Endothelial cell of umbilical vein (primary cell): ENCODE measurements at regions not wholly inside any gene's neighbourhood (a gene's known extent, or its start where the extent isn't known, plus 50 kb on each side); places are given as distances from the start of the nearest gene placed in this dataset.

Experiments used
- BruUV-seq: library from RNA; stranded (reverse); fragments of 400-500 nt; replicated peaks from 2 replicates; lab custom pipeline; 2021; lab: Mats Ljungman, UMichigan
- CTCF ChIA-PET: fragments of 300-600, 350-600 bp; sonication (Branson Sonifier 250); formaldehyde crosslinking; loops from one replicate; lab custom pipeline; 2021; ENCODE audit warnings: antibody characterized with exemption, inconsistent platforms; lab: Charles Lee
- POLR2A ChIA-PET: fragments of 300-600, 350-600 bp; sonication (Branson Sonifier 250); formaldehyde crosslinking; loops from one replicate; lab custom pipeline; 2021; ENCODE audit warnings: antibody characterized with exemption, inconsistent platforms; lab: Charles Lee
- DNase-seq: peaks from one replicate; pipeline ENCODE4 v3.0.0-alpha.2; 2011; ENCODE audit warnings: low read depth, low spot score
- FAIRE-seq: peaks from 2 replicates; lab custom pipeline; 2011; peaks lifted over from hg19 to GRCh38; lab: Jason Lieb, UNC
- H2AFZ ChIP-seq: 2 replicates; pipeline ENCODE4 v1.6.0; 2012; ENCODE audit warnings: low read depth, low read length, control low read depth, inconsistent platforms
- H3K27ac ChIP-seq: 2 replicates; pipeline ENCODE4 v1.5.1; 2011; ENCODE audit warnings: low read depth, mild to moderate bottlenecking, control low read depth, low read length, moderate library complexity; ENCODE audit not compliant: insufficient read depth
- H3K27me3 ChIP-seq, 2 experiments: 2 replicates each; pipeline versions ENCODE4 v1.6.0 to v1.6.1; 2011; ENCODE audit warnings: low read length in 2 of 2, mixed read lengths in 1 of 2; ENCODE audit not compliant: control insufficient read depth in 2 of 2, insufficient read depth in 2 of 2
- H3K36me3 ChIP-seq, 2 experiments: 2 replicates in 1 of 2; 3 replicates in 1 of 2; pipeline ENCODE4 v1.5.1; 2011; ENCODE audit warnings: low read length in 2 of 2, mild to moderate bottlenecking in 1 of 2, moderate library complexity in 1 of 2; ENCODE audit not compliant: control insufficient read depth in 2 of 2, insufficient read depth in 2 of 2; ENCODE audit errors: extremely low read depth in 1 of 2
- H3K4me1 ChIP-seq: 3 replicates; pipeline ENCODE4 v1.5.1; 2011; ENCODE audit warnings: mild to moderate bottlenecking, low read length; ENCODE audit not compliant: control insufficient read depth, insufficient read depth; ENCODE audit errors: extremely low read depth
- H3K4me2 ChIP-seq: 2 replicates; pipeline ENCODE4 v1.6.1; 2011; ENCODE audit warnings: low read length, control low read depth, mixed read lengths; ENCODE audit not compliant: insufficient read depth
- H3K4me3 ChIP-seq, 3 experiments: fragments of 200-600 bp in 1 of 3; sonication (generic), shearing (Covaris generic) in 1 of 3; replicated peaks in 1 of 3; 2 replicates each; pipeline ENCODE4 v1.5.1; 2011 to 2016; ENCODE audit warnings: control low read depth in 3 of 3, low read length in 3 of 3, mild to moderate bottlenecking in 2 of 3, inconsistent platforms in 1 of 3, low read depth in 1 of 3, moderate library complexity in 1 of 3; ENCODE audit not compliant: insufficient read depth in 1 of 3
- H3K79me2 ChIP-seq: 2 replicates; pipeline ENCODE4 v1.6.0; 2012; ENCODE audit warnings: low read length, inconsistent platforms; ENCODE audit not compliant: control insufficient read depth, insufficient read depth
- H3K9ac ChIP-seq: replicated peaks from 2 replicates; pipeline ENCODE3; 2011; ENCODE audit warnings: low read length, control low read depth; ENCODE audit not compliant: insufficient read depth; ENCODE audit errors: extremely low read depth
- H3K9me1 ChIP-seq: replicated peaks from 3 replicates; pipeline ENCODE4 v1.6.0; 2011; ENCODE audit warnings: mild to moderate bottlenecking, low read length; ENCODE audit not compliant: control insufficient read depth, insufficient read depth; ENCODE audit errors: extremely low read depth
- H3K9me3 ChIP-seq: replicated peaks from 2 replicates; pipeline ENCODE4 v1.5.1; 2012; ENCODE audit warnings: low read length, inconsistent platforms; ENCODE audit not compliant: control insufficient read depth, insufficient read depth
- H4K20me1 ChIP-seq: replicated peaks from 2 replicates; pipeline ENCODE3; 2011; ENCODE audit warnings: mild to moderate bottlenecking, low read length; ENCODE audit not compliant: control insufficient read depth, insufficient read depth; ENCODE audit errors: extremely low read depth
- EZH2 ChIP-seq: IDR thresholded peaks from 2 replicates; pipeline ENCODE4 v1.6.1; 2012; ENCODE audit warnings: borderline replicate concordance, low read depth, mild to moderate bottlenecking, moderate library complexity, low read length, inconsistent platforms; ENCODE audit not compliant: severe bottlenecking
- FOS ChIP-seq: IDR thresholded peaks from 2 replicates; pipeline ENCODE4 v1.6.1; 2011; ENCODE audit warnings: mild to moderate bottlenecking, low read length, moderate library complexity, borderline replicate concordance; ENCODE audit not compliant: insufficient read depth
- GATA2 ChIP-seq: IDR thresholded peaks from 2 replicates; pipeline ENCODE4 v1.7.0; 2011; ENCODE audit warnings: low read depth, mild to moderate bottlenecking, moderate library complexity, mixed read lengths, low read length; ENCODE audit not compliant: insufficient read length, insufficient read depth
- JUN ChIP-seq: IDR thresholded peaks from 2 replicates; pipeline ENCODE4 v1.6.1; 2011; ENCODE audit warnings: borderline replicate concordance, low read depth; ENCODE audit not compliant: insufficient read length, insufficient read depth
- MAX ChIP-seq: IDR thresholded peaks from 2 replicates; pipeline ENCODE4 v1.6.1; 2011; ENCODE audit not compliant: insufficient read depth, insufficient read length
- MYC ChIP-seq: IDR thresholded peaks from one replicate; pipeline ENCODE4 v1.6.1; 2011; ENCODE audit warnings: mild to moderate bottlenecking, low read depth, low read length
- POLR2A ChIP-seq: IDR thresholded peaks from 2 replicates; pipeline ENCODE4 v1.6.1; 2012; ENCODE audit warnings: low read depth, mild to moderate bottlenecking, control low read depth, low read length
- POLR2AphosphoS5 ChIP-seq: IDR thresholded peaks from 2 replicates; pipeline ENCODE4 v1.6.1; 2012; ENCODE audit warnings: low read depth, mild to moderate bottlenecking, control low read depth, low read length, moderate library complexity; ENCODE audit not compliant: insufficient read depth
- dilution Hi-C: fragments of 300-500 bp; cut with MboI; formaldehyde crosslinking; loops from one replicate; pipeline ENCODE4 v1.15.0; 2019; ENCODE audit warnings: low sequenced_read_pairs; ENCODE audit not compliant: extremely low pct_ligation_motif_present
- intact Hi-C: fragments of 100-400 bp; cut with micrococcal nuclease; formaldehyde crosslinking; loops from one replicate; pipeline ENCODE4 v1.10.0; 2022
- TF ChIP-seq, protein P1 (sequence below), 2 donors: IDR thresholded peaks; 1 replicate in 1 of 2; 2 replicates in 1 of 2; pipeline ENCODE4 v1.5.1; 2011; ENCODE audit warnings: low read length in 2 of 2, mild to moderate bottlenecking in 2 of 2, moderate library complexity in 2 of 2, control low read depth in 1 of 2, inconsistent platforms in 1 of 2, low read depth in 1 of 2; ENCODE audit not compliant: insufficient read depth in 1 of 2; ENCODE audit errors: extremely low read depth in 1 of 2

DNA sequence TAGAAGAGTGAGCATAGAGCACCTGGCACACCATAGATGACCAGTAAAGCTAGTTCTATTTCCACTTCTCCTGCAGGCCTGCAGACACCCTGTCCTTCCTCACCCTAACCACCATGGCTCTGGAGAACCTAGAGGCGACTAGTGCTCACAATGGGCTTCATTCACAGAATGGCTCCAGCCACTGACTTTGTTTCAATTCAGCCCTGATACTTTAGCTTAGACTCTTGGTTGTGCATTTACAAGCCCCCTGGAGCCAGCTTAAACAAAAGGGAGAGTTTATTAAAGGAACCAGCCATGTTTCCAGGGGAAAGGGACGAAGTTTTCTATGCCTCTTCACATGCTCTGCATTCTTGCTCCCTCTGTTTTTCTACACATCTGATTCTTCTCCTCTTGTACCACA, 123.7 kb downstream of the NAV1 start:
- H4K20me1 ChIP-seq, result no peaks in the 10 kb centered on the region

GRCh38 chr1:201663491-201664113, 124.7 kb downstream of the NAV1 start:
- Histone ChIP-seq H3K4me1 (no peaks in the 10 kb centered on the region), H3K9me3 (no peaks in the 10 kb centered on the region), H3K9me1 (no peaks in the 10 kb centered on the region), H3K9ac (no peak overlapping the region), H2AFZ (no peak overlapping the region), H4K20me1 (no peaks in the 10 kb centered on the region), H3K27me3 (no peaks in the 10 kb centered on the region), H3K27ac (no peak overlapping the region), H3K4me3 (no peak overlapping the region), H3K4me2 (no peak overlapping the region), H3K36me3 (peaks cover 0 to 2% of the 10 kb centered on the region in 2 experiments), H3K79me2 (peaks cover 40% of the 10 kb centered on the region)
- dilution Hi-C loops (no loop called here), intact Hi-C loops (no loop called here)
- CTCF ChIA-PET, result interaction anchor here (1.2 to 2.4 kb wide), 2 partner anchors 13 to 103 kb away, joined by 5 to 9 read pairs; no protein-coding TSS in a partner anchor
- BruUV-seq, result no TSS peak
- TF ChIP-seq GATA2 (no peak), MAX (no peak), POLR2AphosphoS5 (no peak), MYC (no peak), FOS (no peak), POLR2A (no peak), JUN (no peak), EZH2 (no peak)
- TF ChIP-seq, protein P1, sequence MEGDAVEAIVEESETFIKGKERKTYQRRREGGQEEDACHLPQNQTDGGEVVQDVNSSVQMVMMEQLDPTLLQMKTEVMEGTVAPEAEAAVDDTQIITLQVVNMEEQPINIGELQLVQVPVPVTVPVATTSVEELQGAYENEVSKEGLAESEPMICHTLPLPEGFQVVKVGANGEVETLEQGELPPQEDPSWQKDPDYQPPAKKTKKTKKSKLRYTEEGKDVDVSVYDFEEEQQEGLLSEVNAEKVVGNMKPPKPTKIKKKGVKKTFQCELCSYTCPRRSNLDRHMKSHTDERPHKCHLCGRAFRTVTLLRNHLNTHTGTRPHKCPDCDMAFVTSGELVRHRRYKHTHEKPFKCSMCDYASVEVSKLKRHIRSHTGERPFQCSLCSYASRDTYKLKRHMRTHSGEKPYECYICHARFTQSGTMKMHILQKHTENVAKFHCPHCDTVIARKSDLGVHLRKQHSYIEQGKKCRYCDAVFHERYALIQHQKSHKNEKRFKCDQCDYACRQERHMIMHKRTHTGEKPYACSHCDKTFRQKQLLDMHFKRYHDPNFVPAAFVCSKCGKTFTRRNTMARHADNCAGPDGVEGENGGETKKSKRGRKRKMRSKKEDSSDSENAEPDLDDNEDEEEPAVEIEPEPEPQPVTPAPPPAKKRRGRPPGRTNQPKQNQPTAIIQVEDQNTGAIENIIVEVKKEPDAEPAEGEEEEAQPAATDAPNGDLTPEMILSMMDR (IDR thresholded peaks at IDR 0.05; ENCODE audit: extremely low read depth in 1 of 2, insufficient read depth in 1 of 2, low read depth in 1 of 2, low read length in 2 of 2), result no peak
- POLR2A ChIA-PET, result no interaction called here
- DNase-seq (no peak), FAIRE-seq (no peak)

More for the DNA sequence above, 123.7 kb downstream of the NAV1 start:
- Histone ChIP-seq H3K4me2 (no peak overlapping the region), H3K27ac (no peak overlapping the region), H3K27me3 (no peaks in the 10 kb centered on the region), H3K36me3 (peaks cover 0 to 2% of the 10 kb centered on the region in 2 experiments), H3K9me3 (no peaks in the 10 kb centered on the region), H3K79me2 (peaks cover 38% of the 10 kb centered on the region), H2AFZ (no peak overlapping the region), H3K4me1 (no peaks in the 10 kb centered on the region), H3K4me3 (no peak overlapping the region), H3K9ac (no peak overlapping the region), H3K9me1 (no peaks in the 10 kb centered on the region)
- no TSS peak for BruUV-seq
- CTCF ChIA-PET, result no interaction called here
- TF ChIP-seq EZH2, result no peak
- FAIRE-seq (no peak), DNase-seq (no peak)
- intact Hi-C loops, result no loop called here
- POLR2A ChIA-PET, result no interaction called here
- dilution Hi-C loops, result no loop called here
